A673 (cell line): ENCODE measurements at regions not wholly inside any gene's neighbourhood (a gene's known extent, or its start where the extent isn't known, plus 50 kb on each side); places are given as distances from the start of the nearest gene placed in this dataset.

Source experiments
- BruUV-seq: library from RNA; stranded (reverse); fragments of 400-500 nt; replicated peaks from 2 replicates; lab custom pipeline; 2021; lab: Mats Ljungman, UMichigan
- CTCF ChIA-PET: fragments of 300-600 bp; sonication (Branson Sonifier 250); formaldehyde crosslinking; loops from one replicate; lab custom pipeline; 2022; ENCODE audit warnings: antibody characterized with exemption; lab: Charles Lee
- POLR2A ChIA-PET: fragments of 300-600 bp; sonication (Branson Sonifier 250); formaldehyde crosslinking; loops from one replicate; lab custom pipeline; 2022; ENCODE audit warnings: antibody characterized with exemption; ENCODE audit not compliant: low non-redundant PET; lab: Charles Lee
- DNase-seq: peaks from one replicate; pipeline ENCODE4 v3.0.0-alpha.2; 2015; ENCODE audit warnings: low spot score
- H3K27ac ChIP-seq: fragments of 200-600 bp; sonication (generic); 2 replicates; pipeline ENCODE4 v1.5.1; 2016; ENCODE audit warnings: mixed run types, low read depth, mild to moderate bottlenecking, mixed read lengths, antibody characterized with exemption, low read length; ENCODE audit not compliant: poor library complexity, severe bottlenecking
- H3K27me3 ChIP-seq: fragments of 200-600 bp; sonication (generic); replicated peaks from 2 replicates; pipeline ENCODE4 v1.6.1; 2017; ENCODE audit warnings: mixed run types, low read depth, mild to moderate bottlenecking, mixed read lengths, antibody characterized with exemption, low read length; ENCODE audit not compliant: insufficient read depth, poor library complexity
- H3K36me3 ChIP-seq: fragments of 200-600 bp; sonication (generic); 2 replicates; pipeline ENCODE4 v1.6.1; 2016; ENCODE audit warnings: mixed run types, mild to moderate bottlenecking, mixed read lengths, antibody characterized with exemption, low read length; ENCODE audit not compliant: insufficient read depth, poor library complexity, severe bottlenecking
- H3K4me1 ChIP-seq: fragments of 200-600 bp; sonication (generic); 2 replicates; pipeline ENCODE4 v1.6.1; 2017; ENCODE audit warnings: mixed run types, mild to moderate bottlenecking, mixed read lengths, antibody characterized with exemption, low read length; ENCODE audit not compliant: insufficient read depth, poor library complexity, severe bottlenecking
- H3K4me3 ChIP-seq: fragments of 200-600 bp; sonication (generic); 2 replicates; pipeline ENCODE4 v1.5.1; 2016; ENCODE audit warnings: low read depth, mixed run types, mild to moderate bottlenecking, mixed read lengths, low read length; ENCODE audit not compliant: poor library complexity, severe bottlenecking
- H3K9me3 ChIP-seq: fragments of 200-600 bp; sonication (generic); 2 replicates; pipeline ENCODE4 v1.6.1; 2016; ENCODE audit warnings: mixed run types, low read depth, mild to moderate bottlenecking, mixed read lengths, antibody characterized with exemption, low read length; ENCODE audit not compliant: poor library complexity, severe bottlenecking
- EZH2 ChIP-seq: fragments of 200-600 bp; sonication (generic); IDR thresholded peaks from 2 replicates; pipeline ENCODE4 v1.6.1; 2017; ENCODE audit warnings: borderline replicate concordance, low read depth, mild to moderate bottlenecking, mixed read lengths, antibody characterized with exemption, low read length; ENCODE audit not compliant: poor library complexity, severe bottlenecking
- intact Hi-C: fragments of 100-400 bp; cut with micrococcal nuclease; formaldehyde crosslinking; loops from one replicate; pipeline ENCODE4 v1.10.0; 2022; ENCODE audit not compliant: unreplicated experiment
- TF ChIP-seq, protein P1 (sequence below): fragments of 300-800, 200-600 bp; sonication (generic); conservative IDR thresholded peaks from 2 replicates; pipeline ENCODE4 v1.5.1; 2017; ENCODE audit warnings: low read depth, mild to moderate bottlenecking, antibody characterized with exemption, low read length, moderate library complexity, mixed read lengths

DNA sequence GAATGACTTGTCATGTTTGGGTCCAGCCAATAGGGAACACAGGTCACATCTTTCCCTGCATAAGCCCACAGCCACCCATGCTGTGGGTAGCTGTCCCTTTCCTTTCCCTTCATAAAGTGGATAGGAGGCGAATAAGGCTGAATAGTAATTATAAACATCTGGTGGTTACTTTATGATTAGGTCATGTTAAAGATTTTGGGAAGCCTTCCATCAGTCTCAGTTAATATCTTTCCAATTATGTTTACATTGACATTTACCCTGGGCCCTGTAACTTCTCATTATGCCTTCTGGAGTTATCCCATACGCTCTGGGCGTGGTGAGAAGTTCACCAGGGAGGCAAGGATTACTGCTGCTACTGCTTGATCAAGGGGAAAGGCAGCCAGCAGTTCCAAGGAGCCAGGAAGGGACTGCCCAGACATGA, 197.2 kb downstream of the HLX start:
- intact Hi-C loops = no loop called here
- Histone ChIP-seq H3K36me3 (no peaks in the 10 kb centered on the region), H3K9me3 (no peaks in the 10 kb centered on the region), H3K27me3 (no peaks in the 10 kb centered on the region), H3K27ac (no peak overlapping the region), H3K4me1 (no peaks in the 10 kb centered on the region), H3K4me3 (no peak overlapping the region)
- no peak for DNase-seq
- no peak for TF ChIP-seq EZH2
- TF ChIP-seq, protein P1, sequence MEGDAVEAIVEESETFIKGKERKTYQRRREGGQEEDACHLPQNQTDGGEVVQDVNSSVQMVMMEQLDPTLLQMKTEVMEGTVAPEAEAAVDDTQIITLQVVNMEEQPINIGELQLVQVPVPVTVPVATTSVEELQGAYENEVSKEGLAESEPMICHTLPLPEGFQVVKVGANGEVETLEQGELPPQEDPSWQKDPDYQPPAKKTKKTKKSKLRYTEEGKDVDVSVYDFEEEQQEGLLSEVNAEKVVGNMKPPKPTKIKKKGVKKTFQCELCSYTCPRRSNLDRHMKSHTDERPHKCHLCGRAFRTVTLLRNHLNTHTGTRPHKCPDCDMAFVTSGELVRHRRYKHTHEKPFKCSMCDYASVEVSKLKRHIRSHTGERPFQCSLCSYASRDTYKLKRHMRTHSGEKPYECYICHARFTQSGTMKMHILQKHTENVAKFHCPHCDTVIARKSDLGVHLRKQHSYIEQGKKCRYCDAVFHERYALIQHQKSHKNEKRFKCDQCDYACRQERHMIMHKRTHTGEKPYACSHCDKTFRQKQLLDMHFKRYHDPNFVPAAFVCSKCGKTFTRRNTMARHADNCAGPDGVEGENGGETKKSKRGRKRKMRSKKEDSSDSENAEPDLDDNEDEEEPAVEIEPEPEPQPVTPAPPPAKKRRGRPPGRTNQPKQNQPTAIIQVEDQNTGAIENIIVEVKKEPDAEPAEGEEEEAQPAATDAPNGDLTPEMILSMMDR = no peak
- no TSS peak for BruUV-seq
- CTCF ChIA-PET = no interaction called here
- POLR2A ChIA-PET = no interaction called here

DNA sequence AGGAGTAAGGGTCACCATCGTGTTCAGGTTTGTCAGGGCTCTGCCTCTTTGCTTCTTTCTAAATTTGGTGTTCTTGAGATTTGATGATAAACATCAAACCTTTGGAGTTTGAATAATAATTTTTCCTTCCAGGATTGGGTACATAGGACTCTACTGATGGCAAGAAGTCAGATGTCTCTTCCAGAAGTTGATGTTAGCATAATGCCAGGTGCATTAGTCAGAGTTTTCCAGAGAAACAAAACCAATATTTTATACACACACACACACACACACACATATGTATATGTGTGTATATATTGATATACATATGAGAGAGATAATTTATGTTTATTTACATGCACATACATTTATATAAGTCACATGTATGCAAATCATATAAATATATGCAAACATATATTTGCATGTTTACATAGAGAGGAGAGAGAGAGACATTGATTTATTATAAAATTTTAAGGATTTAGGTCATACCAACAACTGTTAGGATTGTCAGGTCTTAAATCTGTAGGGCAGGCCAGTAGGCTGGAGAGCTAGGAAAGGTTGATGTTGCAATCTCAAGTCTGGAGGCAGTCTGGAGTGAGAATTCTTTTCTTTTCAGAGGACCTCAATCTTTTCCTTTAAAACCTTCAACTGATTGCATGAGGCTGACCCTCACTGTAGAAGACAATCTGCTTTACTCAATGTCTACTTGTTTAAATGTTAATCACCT, 199.2 kb downstream of the HLX start:
- no TSS peak for BruUV-seq
- Histone ChIP-seq H3K9me3 (no peaks in the 10 kb centered on the region), H3K4me1 (no peaks in the 10 kb centered on the region), H3K27ac (no peak overlapping the region), H3K4me3 (no peak overlapping the region), H3K36me3 (no peaks in the 10 kb centered on the region), H3K27me3 (no peaks in the 10 kb centered on the region)
- no peak for TF ChIP-seq EZH2
- TF ChIP-seq, protein P1 = no peak
- ChIA-PET CTCF (no interaction called here), POLR2A (no interaction called here)
- no peak for DNase-seq
- intact Hi-C loops = no loop called here

DNA sequence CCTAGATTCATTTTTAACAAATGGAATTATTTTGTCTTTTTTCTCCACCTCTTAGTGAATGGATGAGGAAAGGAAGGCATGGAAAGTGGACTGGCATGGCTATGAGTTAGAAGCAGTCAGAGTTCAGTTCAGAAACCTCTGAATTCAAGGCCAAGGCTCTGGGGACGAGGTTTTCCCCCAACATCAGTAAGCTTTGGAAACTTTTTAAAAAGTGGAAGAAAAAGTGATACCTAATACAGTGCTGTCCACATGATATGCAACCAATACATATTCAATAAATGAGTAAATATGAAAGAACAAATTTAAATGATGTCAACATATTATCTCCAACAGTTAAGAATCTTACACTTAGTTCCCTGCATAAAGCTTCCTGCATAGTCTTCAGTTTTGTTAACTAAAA, 204.7 kb downstream of the HLX start:
- no peaks in the 10 kb centered on the region for H3K4me1 ChIP-seq
- BruUV-seq = no TSS peak
- no peaks in the 10 kb centered on the region for H3K9me3 ChIP-seq
- ChIA-PET CTCF (no interaction called here), POLR2A (no interaction called here)
- H3K27ac ChIP-seq = no peak overlapping the region
- no peak for DNase-seq
- no peak overlapping the region for H3K4me3 ChIP-seq
- H3K27me3 ChIP-seq = no peaks in the 10 kb centered on the region
- no peaks in the 10 kb centered on the region for H3K36me3 ChIP-seq
- intact Hi-C loops = no loop called here
- TF ChIP-seq EZH2 = no peak
- TF ChIP-seq, protein P1 = no peak
